GM21360 (cell line): ENCODE measurements at regions not wholly inside any gene's neighbourhood (a gene's known extent, or its start where the extent isn't known, plus 50 kb on each side); places are given as distances from the start of the nearest gene placed in this dataset.

ENCODE experiments used
- ATAC-seq: cut with Tn5 transposase; IDR thresholded peaks from one replicate; pipeline ENCODE4 v1.9.1; 2021; ENCODE audit warnings: mild to moderate bottlenecking, moderate library complexity; ENCODE audit not compliant: unreplicated experiment

DNA sequence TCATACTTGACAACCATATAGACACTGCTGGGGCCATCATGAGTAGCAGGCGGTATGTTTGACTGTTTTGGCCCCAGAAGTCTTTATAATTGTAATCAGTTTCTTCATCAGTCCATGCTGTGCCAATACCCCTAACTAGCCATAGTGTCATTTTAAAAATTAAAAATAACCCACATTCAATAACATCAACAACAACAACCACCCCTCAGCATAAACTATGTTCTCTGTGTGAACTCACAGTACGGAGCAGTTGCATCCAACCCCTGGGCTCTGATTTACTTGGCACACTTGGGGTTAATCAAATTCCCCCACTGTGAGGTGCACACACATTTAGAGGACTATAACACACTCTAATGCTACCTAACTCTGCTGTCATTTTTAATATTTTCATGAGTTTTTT, 553.7 kb downstream of the USP25 start:
- no peak for ATAC-seq

GRCh38 chr21:16285605-16286126, 555.9 kb downstream of the USP25 start:
- no peak for ATAC-seq

DNA sequence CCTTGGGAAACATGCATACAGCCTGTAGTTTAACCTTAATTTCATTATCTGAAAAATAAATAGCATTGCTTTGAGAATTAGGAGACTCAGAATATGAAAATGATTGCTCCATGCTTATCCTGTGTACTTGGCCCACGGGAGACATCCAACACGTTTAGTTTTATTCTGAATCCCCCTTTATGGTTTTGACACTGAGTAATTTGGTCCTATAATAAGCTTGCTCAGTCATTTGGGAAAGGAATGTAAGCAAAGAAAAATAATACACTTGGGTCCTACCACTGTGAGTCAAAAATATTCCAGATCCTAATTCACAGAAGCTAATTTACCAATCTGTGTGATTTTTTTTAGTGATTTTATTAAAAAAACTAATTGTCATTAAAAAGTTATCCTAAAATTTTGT, 557.3 kb downstream of the USP25 start:
- no peak for ATAC-seq

DNA sequence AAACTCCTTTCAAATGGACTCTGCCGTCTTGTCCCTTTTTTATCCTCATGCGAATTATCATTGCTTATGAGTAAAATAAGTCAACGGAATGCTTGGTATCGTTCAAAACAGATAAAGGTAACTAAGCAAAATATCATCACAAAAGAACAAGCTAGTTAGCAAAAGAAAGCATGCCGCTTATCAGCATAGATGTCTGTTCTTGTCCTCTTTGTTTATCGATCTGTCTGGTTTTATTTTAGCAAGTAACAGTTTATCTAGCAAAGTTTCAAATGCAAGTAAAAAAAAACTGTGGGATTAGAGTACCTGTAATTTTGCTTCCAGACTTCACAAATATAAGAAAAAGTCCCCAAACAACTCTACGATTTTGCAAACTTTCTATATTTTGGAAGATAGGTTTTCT, 561.5 kb downstream of the USP25 start:
- no peak for ATAC-seq

DNA sequence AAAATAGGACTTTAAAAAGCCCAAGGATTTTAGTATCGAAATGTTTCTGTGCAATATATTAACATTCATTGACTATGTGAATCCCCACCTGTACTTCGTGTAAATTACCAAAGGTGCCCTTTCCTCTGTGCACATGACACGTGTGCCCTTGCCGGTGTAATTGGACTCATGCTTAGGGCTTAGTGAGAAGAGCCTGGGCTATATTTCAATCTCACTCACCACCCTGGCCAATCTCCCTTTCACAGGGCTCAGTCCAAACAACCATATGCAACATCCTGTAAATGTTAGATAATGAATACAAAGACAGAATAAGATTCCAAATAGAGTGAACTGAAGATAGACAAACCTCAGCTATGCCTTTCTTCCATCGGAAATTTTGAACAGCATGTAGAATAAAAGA, 564.3 kb downstream of the USP25 start:
- ATAC-seq, result no peak

DNA sequence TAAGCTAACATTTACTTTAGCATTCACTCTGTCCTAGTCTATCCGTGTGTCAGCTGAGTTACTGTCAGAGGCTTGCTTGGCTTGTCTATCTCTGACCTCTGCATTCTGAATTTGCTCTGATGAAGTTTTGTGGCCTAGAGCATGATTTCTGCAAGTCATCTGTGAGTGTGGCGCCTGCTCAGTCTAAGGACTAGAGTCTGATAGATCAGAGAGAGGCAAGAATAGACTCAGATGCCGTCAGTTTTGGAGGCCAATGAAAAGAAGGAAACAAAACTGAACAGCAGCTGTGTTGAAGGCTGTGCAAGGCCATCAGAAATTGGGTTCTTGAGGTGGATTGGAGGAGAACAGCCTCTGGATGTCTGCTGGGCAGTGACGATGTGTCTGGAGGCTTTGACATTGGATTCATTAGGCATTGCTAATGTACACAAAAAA, 573.1 kb downstream of the USP25 start:
- no peak for ATAC-seq

DNA sequence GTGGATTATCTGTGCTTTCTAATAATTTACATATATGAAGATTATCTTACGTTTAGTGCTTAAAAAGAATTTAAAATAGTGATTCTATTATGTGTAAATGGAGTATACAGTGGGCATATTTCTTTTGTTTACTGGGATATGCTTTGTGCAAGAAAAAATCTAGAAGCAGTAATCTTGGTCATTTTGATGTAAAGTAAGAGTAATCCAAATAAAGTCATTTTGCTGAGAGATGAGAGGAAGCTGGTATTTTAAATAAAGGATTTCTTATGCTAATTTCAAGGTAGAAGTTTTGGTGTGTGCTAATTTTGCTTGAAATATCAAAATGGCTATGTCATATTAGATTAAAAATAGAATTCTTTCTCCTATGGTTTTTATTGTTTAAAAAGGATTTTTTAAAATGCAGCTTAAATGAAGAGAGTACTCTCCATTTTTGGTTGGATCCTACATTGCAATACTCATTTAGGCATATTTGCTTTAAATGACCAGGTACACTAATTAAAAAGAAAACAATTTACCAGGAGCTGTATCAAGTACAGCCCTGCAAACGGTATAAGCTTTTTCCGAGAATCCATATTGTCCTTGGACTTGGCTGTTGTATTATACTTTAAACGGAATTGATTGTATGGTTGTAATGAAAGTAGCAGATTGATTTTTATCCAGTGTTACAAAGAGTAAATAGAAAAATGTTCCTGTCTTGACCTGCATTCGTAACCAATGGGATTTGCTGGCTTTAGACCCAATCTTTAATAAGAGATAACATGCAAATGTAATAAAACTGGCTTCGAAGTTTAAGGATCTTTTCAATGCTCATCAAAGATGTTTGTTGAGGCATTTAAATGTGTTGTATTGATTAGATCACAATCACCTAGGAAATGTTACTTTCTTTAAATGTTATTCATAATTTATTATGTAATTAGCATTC, 574.7 kb downstream of the USP25 start:
- no peak for ATAC-seq

DNA sequence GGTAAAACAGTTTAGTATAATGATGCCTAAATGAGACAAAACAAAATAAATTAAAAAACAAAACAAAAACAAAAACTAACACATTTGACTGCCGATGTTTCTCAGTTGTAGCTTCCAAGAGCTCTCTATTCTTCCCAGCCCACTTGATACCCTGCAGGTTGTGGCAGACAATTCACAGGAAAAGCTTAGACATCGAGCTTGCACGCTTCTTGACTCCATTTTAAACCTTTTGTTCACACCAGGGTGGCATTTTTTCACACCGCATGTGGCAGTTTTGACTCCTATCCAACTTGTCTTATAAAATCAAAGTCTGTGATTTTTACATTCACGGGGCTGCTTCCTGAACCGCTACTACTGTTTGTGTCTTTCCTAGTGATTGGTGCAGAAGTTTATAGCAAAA, 575.9 kb downstream of the USP25 start:
- ATAC-seq, result no peak

GRCh38 chr21:16307256-16307655, 577.5 kb downstream of the USP25 start:
- no peak for ATAC-seq

GRCh38 chr21:16308269-16308668, 578.5 kb downstream of the USP25 start:
- ATAC-seq, result no peak

DNA sequence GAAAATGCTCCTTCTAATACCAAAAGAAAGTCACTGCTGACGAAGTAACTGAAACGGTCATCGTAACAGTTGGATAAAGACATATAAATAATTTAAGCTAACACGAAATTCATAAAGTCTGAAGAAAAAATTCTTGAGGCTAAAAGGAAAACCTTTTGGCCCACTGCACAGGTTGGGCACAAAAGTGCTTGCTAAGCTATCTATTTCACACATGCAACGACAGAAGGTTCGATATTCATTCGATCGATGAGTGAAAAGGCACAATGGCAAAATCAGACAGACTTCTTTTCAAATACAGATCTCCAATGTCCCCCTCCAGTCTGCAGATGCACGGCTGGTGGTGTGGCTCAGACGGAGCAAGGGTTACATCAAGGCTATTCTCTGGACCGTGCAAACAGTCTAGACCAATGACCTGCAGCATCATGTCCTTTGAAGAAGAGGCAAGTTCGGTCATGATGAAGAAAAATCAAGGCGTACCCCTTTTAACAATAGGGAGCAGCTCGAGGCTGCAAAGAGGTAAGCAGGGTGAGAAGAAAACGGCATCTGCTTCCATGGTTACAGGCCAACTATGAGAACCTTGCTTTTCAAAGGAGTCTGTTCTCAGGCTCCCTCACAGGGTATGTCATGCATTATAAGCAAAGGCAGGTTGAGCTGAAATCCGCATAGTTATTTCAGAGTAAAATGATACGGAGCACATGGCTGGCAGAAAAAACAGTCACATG, 579.6 kb downstream of the USP25 start:
- no peak for ATAC-seq

DNA sequence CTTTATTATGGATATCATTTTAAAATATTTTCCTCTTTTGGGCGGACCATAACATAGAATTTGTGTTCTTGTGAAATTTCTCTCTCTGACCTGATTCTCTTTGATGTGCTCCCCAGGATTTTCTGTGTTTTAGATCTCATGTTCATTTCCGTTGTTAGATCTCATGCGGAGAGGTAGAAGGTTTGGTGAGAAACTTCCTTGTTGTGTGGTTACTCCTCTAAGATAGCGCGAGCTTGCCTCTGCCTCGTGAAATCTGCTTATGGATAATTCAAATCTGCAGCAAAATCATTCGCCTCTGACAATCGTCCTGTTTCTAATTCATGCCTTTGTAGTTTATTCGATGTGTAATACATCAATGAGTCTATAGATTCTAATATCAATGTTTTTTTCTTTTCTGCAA, 580.4 kb downstream of the USP25 start:
- ATAC-seq, result no peak

- ATAC-seq, result no peak
These were observed 581.4 kb downstream of the USP25 start for GRCh38 chr21:16311229-16311628.

DNA sequence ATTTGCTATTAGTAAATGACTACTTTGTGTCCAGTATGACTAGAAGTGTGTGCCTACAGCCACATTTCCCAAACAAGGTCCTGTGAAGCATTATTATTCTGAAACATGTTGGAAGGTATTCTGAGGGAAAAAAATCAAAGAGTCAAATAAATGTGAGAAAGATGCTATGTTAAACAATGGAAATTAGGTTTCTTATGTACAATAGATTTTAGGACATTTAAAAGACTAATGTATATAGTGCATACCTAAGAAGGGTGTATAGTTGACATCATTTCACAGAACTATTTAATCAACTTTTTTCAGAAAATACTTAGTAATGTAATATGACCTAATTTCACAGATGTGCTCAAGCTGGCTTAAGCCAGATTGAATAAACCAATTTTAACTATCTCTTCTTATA, 582.5 kb downstream of the USP25 start:
- no peak for ATAC-seq

DNA sequence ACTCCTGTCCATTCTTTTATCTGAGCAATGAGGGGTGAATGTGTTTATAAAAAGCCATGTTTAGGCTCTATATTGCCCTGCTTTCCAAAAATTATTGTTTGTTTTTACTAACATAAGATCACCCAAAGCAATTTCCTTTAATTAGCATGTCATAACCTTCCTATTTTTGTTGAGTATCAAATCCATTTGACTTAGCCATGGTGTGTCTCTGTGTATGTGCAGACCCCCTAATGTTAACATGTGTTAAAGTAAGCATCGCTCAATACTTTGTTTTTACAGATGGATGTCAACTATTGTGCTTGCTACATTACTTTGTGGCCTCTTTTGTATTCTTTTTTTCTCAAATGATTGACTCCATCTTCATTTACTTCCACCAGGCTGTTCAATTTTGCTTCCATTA, 585.4 kb downstream of the USP25 start:
- ATAC-seq, result no peak

- ATAC-seq, result no peak
These were observed 589.0 kb downstream of the USP25 start for GRCh38 chr21:16318651-16319300.

- ATAC-seq, result no peak
These were observed 590.3 kb downstream of the USP25 start for GRCh38 chr21:16320110-16320509.

GRCh38 chr21:16322454-16322853, 592.7 kb downstream of the USP25 start:
- ATAC-seq, result no peak

DNA sequence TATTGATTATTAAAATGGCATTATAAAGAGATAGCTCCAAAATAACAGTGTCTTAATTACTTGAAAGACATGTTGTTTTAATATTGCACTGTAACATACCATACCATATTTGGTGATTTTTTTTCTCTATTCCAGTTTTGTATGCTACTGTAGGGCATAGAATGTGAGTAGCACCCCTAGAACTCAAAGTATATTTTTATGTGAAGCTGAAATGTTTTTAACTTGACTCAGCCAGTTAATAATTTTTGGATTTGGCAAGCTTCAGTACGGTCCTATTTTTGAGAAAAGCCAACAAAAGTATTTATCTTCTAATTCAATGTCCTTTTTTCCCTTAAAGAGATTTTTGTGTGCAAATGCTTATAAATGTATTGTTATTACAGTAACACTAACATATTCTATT, 593.8 kb downstream of the USP25 start:
- no peak for ATAC-seq

- no peak for ATAC-seq
These were observed 594.8 kb downstream of the USP25 start for GRCh38 chr21:16324630-16325029.

DNA sequence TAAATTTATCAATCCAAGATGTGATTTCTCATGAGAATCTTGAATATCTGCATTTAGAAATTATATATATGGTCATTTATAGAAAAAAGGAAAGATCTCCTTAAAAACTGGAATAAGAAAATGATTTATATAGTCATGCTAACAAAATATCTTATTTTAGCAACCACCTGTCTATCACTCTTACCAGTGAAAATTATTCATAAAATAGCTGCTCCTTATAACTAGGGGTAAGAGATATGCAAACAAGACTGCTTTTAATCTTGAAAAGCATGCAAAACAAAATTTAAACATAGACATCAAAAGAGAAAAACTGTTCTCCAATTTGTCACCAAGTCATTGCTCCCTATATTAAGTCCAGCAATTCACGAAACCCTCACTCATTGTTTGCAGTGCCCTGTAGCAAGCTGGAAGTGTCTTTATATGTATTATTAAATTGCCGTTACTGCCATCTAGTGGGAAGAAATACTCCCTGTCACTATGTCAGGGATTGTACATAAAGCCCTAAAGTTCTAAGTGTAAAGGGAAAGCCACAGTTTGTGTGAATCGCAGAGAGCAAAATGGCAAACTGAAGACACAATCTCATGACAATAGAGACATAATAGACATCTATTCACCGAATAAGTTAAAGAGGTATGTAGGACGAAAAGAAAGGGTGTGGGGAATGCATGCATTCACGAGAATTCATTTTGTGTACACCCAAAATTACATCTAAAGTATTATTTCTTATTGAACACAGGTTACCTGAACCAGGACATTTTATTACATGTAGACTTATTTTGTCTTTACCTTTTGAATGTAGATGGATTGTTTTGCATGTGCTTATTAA, 600.5 kb downstream of the USP25 start:
- peak; percentile 66 for ATAC-seq
